Mesenteric fat pad (tissue), 1 donor: ENCODE measurements at regions not wholly inside any gene's neighbourhood (a gene's known extent, or its start where the extent isn't known, plus 50 kb on each side); places are given as distances from the start of the nearest gene placed in this dataset.

Source experiments
- DNase-seq: peaks from one replicate; pipeline ENCODE4 v3.0.0-alpha.2; 2020; ENCODE audit warnings: low spot score
- donor health status: DM: yes; HTN: yes; CAD: no.

DNA sequence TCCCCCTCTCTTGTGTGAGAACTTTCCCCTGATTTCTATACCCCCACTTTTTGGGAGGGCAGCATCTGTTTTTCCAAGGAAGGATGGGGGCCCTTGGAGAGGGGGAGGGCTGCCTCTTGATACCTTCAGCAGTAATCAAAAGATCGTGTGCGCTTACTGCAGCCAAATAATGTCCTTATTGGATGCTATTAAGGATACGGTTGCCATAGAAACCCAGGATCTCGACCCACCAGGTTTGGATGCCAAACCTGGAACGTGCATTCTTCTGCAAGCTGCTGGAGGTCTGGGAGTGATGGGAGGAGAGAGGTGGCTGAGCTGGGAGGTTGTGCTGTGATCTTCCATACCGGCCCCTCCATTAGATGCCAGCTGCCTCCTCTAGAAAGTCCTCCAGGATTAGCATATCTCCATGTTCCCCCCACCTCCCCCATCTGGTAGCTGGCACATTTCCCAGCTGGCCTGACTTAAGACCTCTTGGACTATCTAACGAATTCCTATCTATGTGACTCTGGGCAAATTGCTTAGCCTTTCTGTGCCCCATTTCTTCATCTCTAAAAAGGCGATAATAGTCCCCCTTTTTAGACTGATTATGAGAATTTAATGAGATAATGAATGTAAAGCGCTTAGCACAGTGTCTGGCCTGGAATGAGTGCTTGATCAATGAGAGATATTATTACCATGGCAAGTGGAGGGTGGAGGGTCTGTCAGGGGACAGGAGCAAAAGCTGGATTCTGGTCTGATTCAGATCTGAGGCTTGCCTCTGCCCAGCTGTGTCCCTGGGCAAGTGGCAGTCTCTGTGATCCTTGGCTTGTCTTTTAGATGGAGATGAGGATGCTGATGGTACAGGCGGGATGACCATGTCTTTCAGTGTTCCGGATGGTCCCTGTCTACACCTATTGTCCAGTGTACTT lies 78.5 kb upstream of the PCBD1 start:
- no peak for DNase-seq

GRCh38 chr10:70967591-70968587 lies 79.5 kb upstream of the PCBD1 start:
- no peak for DNase-seq

DNA sequence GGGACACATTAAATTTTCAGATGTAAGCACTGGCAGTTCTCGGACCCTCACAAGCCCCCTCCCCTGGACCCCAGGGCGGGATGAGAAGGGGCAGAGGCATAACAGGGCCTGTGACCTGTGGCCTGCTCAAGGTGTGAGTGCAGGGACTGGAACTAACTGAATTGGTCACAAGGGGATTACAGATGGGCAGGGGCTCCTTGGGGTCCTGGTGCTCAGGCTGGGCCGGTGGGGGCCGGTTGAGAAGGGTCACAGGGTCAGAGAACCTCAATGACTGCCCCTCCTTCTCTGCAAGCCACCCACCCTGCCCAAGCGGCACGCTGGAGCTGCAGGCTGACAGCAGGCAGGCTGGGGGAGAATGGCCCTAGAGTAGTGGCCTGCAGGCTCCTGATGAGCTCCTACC lies 80.8 kb upstream of the PCBD1 start:
- DNase-seq: no peak

GRCh38 chr10:70970830-70971229 lies 82.5 kb upstream of the PCBD1 start:
- DNase-seq: no peak

DNA sequence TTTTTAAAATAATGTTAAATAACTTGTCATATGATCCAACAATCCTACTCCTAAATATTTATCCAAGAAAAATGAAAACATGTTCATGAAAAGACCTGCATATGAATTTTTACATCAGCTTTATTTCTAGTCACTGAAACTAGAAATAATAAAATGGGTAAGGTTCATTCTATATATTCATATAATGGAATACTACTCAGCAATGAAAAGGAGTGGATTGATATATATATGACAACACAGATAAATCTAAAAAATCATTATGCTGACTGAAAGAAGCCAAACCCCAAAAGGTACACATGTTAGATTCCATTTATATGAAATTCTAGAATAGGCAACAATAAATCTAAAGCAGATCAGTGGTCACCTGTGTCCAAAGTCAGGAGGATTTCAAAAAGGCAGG lies 84.9 kb upstream of the PCBD1 start:
- no peak for DNase-seq

DNA sequence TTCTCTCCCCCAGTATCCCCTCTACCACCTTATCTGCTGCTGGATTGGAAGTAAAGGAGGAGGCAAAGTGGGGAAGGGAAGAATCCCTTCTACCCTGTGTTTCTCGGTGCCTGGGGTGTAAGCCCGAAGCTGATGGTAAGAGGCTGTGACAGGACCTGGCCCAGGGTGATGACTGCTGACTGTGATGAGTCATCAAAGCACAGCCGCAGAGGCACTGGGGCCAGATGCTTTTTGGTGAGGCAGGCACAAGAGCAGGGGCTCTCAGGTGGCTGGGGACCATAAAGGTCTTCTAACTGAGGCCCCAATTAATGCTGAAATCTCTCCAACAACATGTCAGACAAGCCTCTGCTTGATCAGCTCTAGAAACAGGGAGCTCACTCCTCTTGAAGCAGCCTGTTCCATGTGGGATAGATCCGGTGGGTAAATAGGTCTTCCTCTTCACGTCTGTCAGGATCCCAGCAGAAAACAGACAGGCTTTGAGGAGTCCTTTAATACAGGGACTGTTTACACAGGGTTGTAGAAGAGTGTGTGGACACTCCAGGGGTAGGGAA lies 86.1 kb upstream of the PCBD1 start:
- DNase-seq: no peak

- DNase-seq: no peak
Measured at GRCh38 chr10:70974920-70975319, 86.6 kb upstream of the PCBD1 start.

GRCh38 chr10:70976063-70976695 lies 87.8 kb upstream of the PCBD1 start:
- no peak for DNase-seq

DNA sequence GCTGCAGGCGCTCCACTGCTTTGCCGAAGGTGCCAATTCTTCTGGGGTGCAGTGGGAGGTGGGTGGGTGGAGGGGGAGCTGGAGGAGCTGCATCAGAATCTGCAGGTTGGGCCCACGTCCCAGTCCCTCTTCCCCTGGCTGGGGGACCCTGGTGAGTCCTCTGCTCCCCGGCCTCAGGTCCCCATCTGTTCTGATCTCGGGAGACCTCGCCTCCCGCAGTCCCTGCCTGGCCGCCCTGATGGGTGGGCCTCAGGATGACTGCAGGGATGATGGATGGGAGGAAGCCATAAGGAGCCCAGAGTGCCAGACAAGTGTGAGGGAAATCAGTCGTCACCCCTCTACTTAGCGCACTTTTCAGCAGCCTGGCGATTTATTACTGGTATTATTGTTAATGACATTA lies 89.3 kb upstream of the PCBD1 start:
- DNase-seq: no peak

GRCh38 chr10:70978181-70978580 lies 89.8 kb upstream of the PCBD1 start:
- DNase-seq: no peak

GRCh38 chr10:70978816-70979480 lies 90.6 kb upstream of the PCBD1 start:
- no peak for DNase-seq

DNA sequence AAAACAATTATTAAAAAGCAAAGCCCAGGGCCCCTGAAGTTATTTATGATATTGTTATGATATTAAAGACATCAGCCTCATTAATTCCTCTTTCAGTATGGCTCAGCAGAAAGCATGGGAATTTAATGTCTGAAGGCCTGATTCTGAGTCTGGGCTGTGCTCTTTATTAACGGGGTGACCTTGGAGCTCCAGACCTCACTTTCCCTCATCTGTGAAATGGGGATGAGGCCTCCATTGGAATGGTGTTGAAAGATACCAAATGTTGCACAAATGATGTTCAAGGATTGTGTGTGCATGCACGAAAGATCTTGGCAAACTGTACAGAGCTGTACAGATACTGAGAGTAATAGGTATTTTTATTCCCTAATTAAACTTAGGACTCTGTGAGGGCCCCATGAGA lies 92.3 kb upstream of the PCBD1 start:
- DNase-seq: no peak

- DNase-seq: no peak
Measured at GRCh38 chr10:70981171-70981836, 92.9 kb upstream of the PCBD1 start.

- no peak for DNase-seq
Measured at GRCh38 chr10:70981936-70982335, 93.6 kb upstream of the PCBD1 start.

DNA sequence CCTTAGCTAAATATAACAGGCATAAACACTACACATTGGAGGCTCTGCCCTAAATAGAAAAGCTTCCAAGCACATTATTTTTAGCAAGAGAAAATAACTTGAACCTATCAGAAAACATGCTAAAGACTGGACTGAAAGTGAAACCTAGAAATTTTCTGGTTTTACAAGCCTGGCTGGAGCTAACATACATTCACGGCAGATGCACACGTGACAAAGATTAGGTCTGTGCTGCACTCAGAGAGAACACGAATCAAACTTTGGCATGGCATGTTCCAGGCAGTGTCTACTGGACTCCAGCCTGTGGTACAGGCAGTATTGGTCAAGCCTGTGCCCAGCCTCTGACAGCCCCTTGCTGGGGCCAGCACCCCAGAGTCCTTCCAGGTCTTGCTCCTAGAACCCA lies 94.1 kb upstream of the PCBD1 start:
- DNase-seq: no peak

DNA sequence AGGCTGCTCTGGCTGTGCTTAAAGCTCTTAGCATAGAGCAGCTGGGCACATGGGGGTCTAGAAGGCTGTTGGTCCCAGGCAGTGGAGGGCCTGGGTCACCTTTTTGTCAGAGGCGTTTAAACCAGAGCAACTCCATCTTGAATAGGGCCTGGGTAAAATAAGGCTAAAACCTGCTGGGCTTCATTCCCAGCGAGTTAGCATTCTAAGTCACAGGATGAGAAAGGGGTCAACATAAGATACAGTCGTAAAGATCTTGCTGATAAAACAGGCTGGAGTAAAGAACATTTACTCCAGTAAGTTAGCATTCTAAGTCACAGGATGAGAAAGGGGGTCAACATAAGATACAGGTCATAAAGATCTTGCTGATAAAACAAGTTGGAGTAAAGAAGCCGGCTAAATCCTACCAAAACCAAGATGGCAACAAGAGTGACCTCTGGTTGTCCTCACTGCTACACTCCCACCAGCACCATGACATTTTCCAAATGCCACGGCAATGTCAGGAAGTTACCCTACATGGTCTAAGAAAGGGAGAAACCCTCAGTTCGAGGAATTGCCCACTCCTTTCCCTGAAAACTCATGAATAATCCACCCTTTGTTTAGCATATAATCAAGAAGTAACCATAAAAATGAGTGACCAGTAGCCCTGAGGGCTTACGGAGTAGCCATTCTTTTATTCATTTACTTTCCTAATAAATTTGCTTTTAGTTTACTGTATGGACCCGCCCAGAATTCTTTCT lies 96.8 kb upstream of the PCBD1 start:
- DNase-seq: no peak

- DNase-seq: no peak
Measured at GRCh38 chr10:70985824-70986622, 97.7 kb upstream of the PCBD1 start.

DNA sequence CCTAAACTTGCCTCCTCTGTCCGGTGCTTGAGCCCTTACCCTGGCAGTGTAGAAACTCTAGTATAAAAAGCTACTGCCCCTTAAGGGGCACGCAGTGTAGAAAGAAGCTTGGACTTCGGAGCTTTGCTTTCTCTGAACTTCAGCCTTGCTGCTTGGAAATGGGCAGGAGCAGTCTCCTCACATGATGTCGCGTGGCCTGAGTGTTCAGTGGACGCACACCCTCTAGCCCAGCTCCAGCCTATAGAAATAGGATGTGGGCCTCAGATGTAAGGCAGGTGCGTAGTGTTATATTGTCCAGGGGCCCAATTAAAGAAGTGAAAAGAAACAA lies 98.2 kb upstream of the PCBD1 start:
- no peak for DNase-seq
